Cardiac septum (tissue), 1 donor: ENCODE measurements at regions not wholly inside any gene's neighbourhood (a gene's known extent, or its start where the extent isn't known, plus 50 kb on each side); places are given as distances from the start of the nearest gene placed in this dataset.
"Not testable (repeated sequence)": the region's sequence is repeated elsewhere in the genome, so short reads cannot be mapped to it uniquely, and the experiment has no call there.

ENCODE experiments used
- DNase-seq: peaks from one replicate; pipeline ENCODE4 v3.0.0-alpha.2; 2020; ENCODE audit warnings: low spot score
- intact Hi-C: fragments of 100-400 bp; cut with DNase I; formaldehyde crosslinking; loops from one replicate; pipeline ENCODE4 v1.14.0; 2022
- donor health status: DM: no; HTN: no; CAD: no.

GRCh38 chr5:142542078-142542477, 143.8 kb downstream of the FGF1 start:
- no peak for DNase-seq
- intact Hi-C loops: loop anchor here (2.0 to 10.0 kb wide), 3 partner anchors 95 to 527 kb away; partner anchors contain the start of gene GNPDA1

- no peak for DNase-seq
- intact Hi-C loops: loop anchor here (5.0 to 10.0 kb wide), 2 partner anchors 94 to 526 kb away; partner anchors contain the start of gene GNPDA1
Observed at GRCh38 chr5:142540922-142541422, 144.9 kb downstream of the FGF1 start.

GRCh38 chr5:142539154-142539740, 146.6 kb downstream of the FGF1 start:
- intact Hi-C loops: no loop called here
- no peak for DNase-seq

- intact Hi-C loops: no loop called here
- no peak for DNase-seq
Observed at GRCh38 chr5:142537938-142538337, 148.0 kb downstream of the FGF1 start.

GRCh38 chr5:142532781-142533176, 153.1 kb downstream of the FGF1 start:
- intact Hi-C loops: no loop called here
- DNase-seq: no peak

GRCh38 chr5:142531977-142532780, 153.7 kb downstream of the FGF1 start:
- intact Hi-C loops: no loop called here
- DNase-seq: no peak

- no peak for DNase-seq
- intact Hi-C loops: no loop called here
Observed at GRCh38 chr5:142530904-142531303, 155.0 kb downstream of the FGF1 start.

GRCh38 chr5:142529626-142530278, 156.1 kb downstream of the FGF1 start:
- no peak for DNase-seq
- intact Hi-C loops: no loop called here

GRCh38 chr5:142527664-142528295, 158.1 kb downstream of the FGF1 start:
- intact Hi-C loops: no loop called here
- no peak for DNase-seq

GRCh38 chr5:142527234-142527633, 158.7 kb downstream of the FGF1 start:
- intact Hi-C loops: no loop called here
- no peak for DNase-seq

GRCh38 chr5:142522983-142523382, 162.9 kb downstream of the FGF1 start:
- intact Hi-C loops: no loop called here
- no peak for DNase-seq

GRCh38 chr5:142521706-142522105, 164.2 kb downstream of the FGF1 start:
- no peak for DNase-seq
- intact Hi-C loops: no loop called here

- intact Hi-C loops: no loop called here
- no peak for DNase-seq
Observed at GRCh38 chr5:142520885-142521284, 165.0 kb downstream of the FGF1 start.

GRCh38 chr5:142519913-142520312, 166.0 kb downstream of the FGF1 start:
- DNase-seq, intact Hi-C loops: not testable (repeated sequence)

GRCh38 chr5:142517840-142518239, 168.1 kb downstream of the FGF1 start:
- DNase-seq: no peak
- intact Hi-C loops: no loop called here

- no peak for DNase-seq
- intact Hi-C loops: no loop called here
Observed at GRCh38 chr5:142516732-142517131, 169.2 kb downstream of the FGF1 start.

- DNase-seq: no peak
- intact Hi-C loops: no loop called here
Observed at GRCh38 chr5:142515036-142515435, 170.9 kb downstream of the FGF1 start.

GRCh38 chr5:142514196-142514595, 171.7 kb downstream of the FGF1 start:
- intact Hi-C loops: no loop called here

GRCh38 chr5:142512043-142513042, 173.5 kb downstream of the FGF1 start:
- intact Hi-C loops: no loop called here

More at GRCh38 chr5:142514196-142514595, 171.7 kb downstream of the FGF1 start:
- no peak for DNase-seq

More at GRCh38 chr5:142512043-142513042, 173.5 kb downstream of the FGF1 start:
- DNase-seq: no peak
